Endothelial cell (in vitro differentiated cells): ENCODE measurements at regions not wholly inside any gene's neighbourhood (a gene's known extent, or its start where the extent isn't known, plus 50 kb on each side); places are given as distances from the start of the nearest gene placed in this dataset.

Experiments
- DNase-seq: peaks from one replicate; pipeline ENCODE4 v3.0.0; 2021; ENCODE audit warnings: low spot score
- H3K27ac Mint-ChIP-seq: one replicate; pipeline ENCODE4 v1.8.0; 2021; ENCODE audit warnings: mixed read lengths, inconsistent platforms; ENCODE audit not compliant: unreplicated experiment
- H3K27me3 Mint-ChIP-seq: one replicate; pipeline ENCODE4 v1.8.0; 2021; ENCODE audit warnings: mild to moderate bottlenecking, moderate library complexity, mixed read lengths, inconsistent platforms; ENCODE audit not compliant: unreplicated experiment
- H3K36me3 Mint-ChIP-seq: one replicate; pipeline ENCODE4 v1.8.0; 2021; ENCODE audit warnings: mild to moderate bottlenecking, low read depth, mixed read lengths, inconsistent platforms; ENCODE audit not compliant: unreplicated experiment
- H3K4me1 Mint-ChIP-seq: one replicate; pipeline ENCODE4 v1.8.0; 2021; ENCODE audit warnings: mild to moderate bottlenecking, mixed read lengths, inconsistent platforms; ENCODE audit not compliant: unreplicated experiment
- H3K4me3 Mint-ChIP-seq: one replicate; pipeline ENCODE4 v1.8.0; 2021; ENCODE audit warnings: mild to moderate bottlenecking, mixed read lengths, inconsistent platforms; ENCODE audit not compliant: unreplicated experiment
- H3K9me3 Mint-ChIP-seq: one replicate; pipeline ENCODE4 v1.8.0; 2021; ENCODE audit warnings: mixed read lengths, inconsistent platforms; ENCODE audit not compliant: unreplicated experiment
- CTCF ChIP-seq: fragments of 200-600 bp; sonication (generic); IDR thresholded peaks from one replicate; pipeline ENCODE4 v1.5.0; 2021; ENCODE audit warnings: antibody characterized with exemption; ENCODE audit not compliant: unreplicated experiment

GRCh38 chr2:146262606-146263005, 1582.2 kb upstream of the ACVR2A start:
- Mint-ChIP-seq H3K27ac (no peak overlapping the region), H3K9me3 (no peaks in the 10 kb centered on the region), H3K36me3 (no peaks in the 10 kb centered on the region), H3K4me1 (peaks cover 13% of the 10 kb centered on the region), H3K4me3 (no peak overlapping the region), H3K27me3 (no peaks in the 10 kb centered on the region)
- no peak for TF ChIP-seq CTCF
- no peak for DNase-seq

DNA sequence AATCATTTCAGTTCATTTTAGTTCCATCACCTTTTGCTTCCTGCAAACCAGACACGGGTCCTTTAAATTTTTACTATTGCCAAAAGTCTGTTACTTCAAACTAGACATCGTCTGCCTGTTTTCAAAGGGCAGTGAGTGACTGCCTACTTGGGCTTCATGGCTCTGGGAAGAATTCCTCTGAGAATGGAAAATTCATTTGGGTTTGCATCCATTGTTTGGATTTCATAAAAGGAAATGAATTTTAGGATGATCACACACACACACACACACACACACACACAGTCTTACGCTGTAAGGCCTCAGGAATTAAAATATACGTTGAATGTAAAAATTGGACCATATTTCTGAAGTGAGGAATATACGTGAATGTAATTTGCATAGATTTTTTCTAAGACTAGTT, 1584.3 kb upstream of the ACVR2A start:
- no peak for TF ChIP-seq CTCF
- Mint-ChIP-seq H3K4me3 (no peak overlapping the region), H3K27ac (no peak overlapping the region), H3K36me3 (no peaks in the 10 kb centered on the region), H3K9me3 (no peaks in the 10 kb centered on the region), H3K4me1 (no peaks in the 10 kb centered on the region), H3K27me3 (no peaks in the 10 kb centered on the region)
- no peak for DNase-seq

DNA sequence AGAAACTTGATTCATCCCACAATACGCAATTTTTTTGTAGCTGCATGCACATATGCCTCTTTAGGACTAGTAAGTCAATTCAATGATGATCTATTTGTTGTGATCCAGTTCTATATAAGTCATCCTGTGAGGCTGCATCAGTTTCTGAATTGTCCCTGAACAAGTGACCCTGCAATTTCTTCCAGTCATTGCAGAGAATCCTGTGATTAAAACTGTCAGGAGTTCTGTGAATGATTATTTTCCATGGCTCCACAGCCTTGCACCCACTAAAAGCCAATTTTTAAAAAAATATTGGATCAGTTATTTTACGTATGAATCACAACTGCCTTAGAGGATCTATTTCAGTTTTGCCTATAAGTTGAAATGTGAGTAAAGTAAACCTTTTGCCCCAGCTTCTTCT, 1585.0 kb upstream of the ACVR2A start:
- H3K9me3 Mint-ChIP-seq, result no peaks in the 10 kb centered on the region
- no peak overlapping the region for H3K27ac Mint-ChIP-seq
- no peak for TF ChIP-seq CTCF
- no peak for DNase-seq
- H3K4me3 Mint-ChIP-seq, result no peak overlapping the region
- no peaks in the 10 kb centered on the region for H3K36me3 Mint-ChIP-seq
- H3K4me1 Mint-ChIP-seq, result no peaks in the 10 kb centered on the region
- H3K27me3 Mint-ChIP-seq, result no peaks in the 10 kb centered on the region

- no peaks in the 10 kb centered on the region for H3K4me1 Mint-ChIP-seq
- no peaks in the 10 kb centered on the region for H3K9me3 Mint-ChIP-seq
- H3K4me3 Mint-ChIP-seq, result no peak overlapping the region
- H3K36me3 Mint-ChIP-seq, result no peaks in the 10 kb centered on the region
- DNase-seq, result no peak
- H3K27me3 Mint-ChIP-seq, result no peaks in the 10 kb centered on the region
- TF ChIP-seq CTCF, result no peak
- no peak overlapping the region for H3K27ac Mint-ChIP-seq
These were observed 1586.8 kb upstream of the ACVR2A start for GRCh38 chr2:146258071-146258470.

- no peaks in the 10 kb centered on the region for H3K36me3 Mint-ChIP-seq
- no peak for DNase-seq
- H3K27ac Mint-ChIP-seq, result no peak overlapping the region
- no peak overlapping the region for H3K4me3 Mint-ChIP-seq
- no peaks in the 10 kb centered on the region for H3K4me1 Mint-ChIP-seq
- no peaks in the 10 kb centered on the region for H3K9me3 Mint-ChIP-seq
- no peaks in the 10 kb centered on the region for H3K27me3 Mint-ChIP-seq
- no peak for TF ChIP-seq CTCF
These were observed 1592.7 kb upstream of the ACVR2A start for GRCh38 chr2:146252119-146252518.
